A549 (cell line): ENCODE measurements at regions not wholly inside any gene's neighbourhood (a gene's known extent, or its start where the extent isn't known, plus 50 kb on each side); places are given as distances from the start of the nearest gene placed in this dataset.

Source experiments
- ATAC-seq, 2 experiments: fragments of 200-7000 bp in 1 of 2; fragments of >200 bp in 1 of 2; cut with Nextera tagmentation in 1 of 2; cut with Tn5 transposase in 1 of 2; 3 replicates each; pipeline versions ENCODE4 v1.8.0 to v1.9.1; 2018 to 2020; ENCODE audit warnings: mild to moderate bottlenecking in 1 of 2, moderate library complexity in 1 of 2
- CTCF ChIA-PET: fragments of 300-600 bp; sonication (Branson Sonifier 250); formaldehyde crosslinking; extraction: SDS; loops from one replicate; lab custom pipeline; 2021; ENCODE audit warnings: antibody characterized with exemption, inconsistent platforms; lab: Yijun Ruan, JAX
- POLR2A ChIA-PET: fragments of 350-600 bp; formaldehyde crosslinking; extraction: SDS; loops from one replicate; lab custom pipeline; 2021; ENCODE audit warnings: antibody characterized with exemption, inconsistent platforms; lab: Yijun Ruan, JAX
- DNase-seq, 2 experiments: peaks; one replicate each; pipeline versions ENCODE4 v3.0.0 to v3.0.0-alpha.2; 2011 to 2016; ENCODE audit warnings: low read depth in 1 of 2, low spot score in 1 of 2
- FAIRE-seq: peaks from 2 replicates; lab custom pipeline; 2011; peaks lifted over from hg19 to GRCh38; lab: Jason Lieb, UNC
- H3K27ac ChIP-seq, 2 experiments: fragments of >200 bp; sonication (Bioruptor Twin); formaldehyde crosslinking; 3 replicates each; pipeline ENCODE4 v1.5.1; 2016 to 2017
- H3K4me1 ChIP-seq: fragments of >200 bp; sonication (Bioruptor Twin); formaldehyde crosslinking; 3 replicates; pipeline ENCODE4 v1.6.1; 2016
- H3K4me2 ChIP-seq: fragments of >200 bp; sonication (Bioruptor Twin); formaldehyde crosslinking; 3 replicates; pipeline ENCODE4 v1.6.1; 2016
- H3K4me3 ChIP-seq: fragments of >200 bp; sonication (Bioruptor Twin); formaldehyde crosslinking; 3 replicates; pipeline ENCODE4 v1.5.1; 2016
- H3K9me3 ChIP-seq: fragments of >200 bp; sonication (Bioruptor Twin); formaldehyde crosslinking; 3 replicates; pipeline ENCODE4 v1.6.1; 2016
- CBX2 ChIP-seq: fragments of 200-600 bp; sonication (generic); IDR thresholded peaks from 2 replicates; pipeline ENCODE4 v1.6.1; 2016; ENCODE audit warnings: low read depth, mild to moderate bottlenecking, borderline replicate concordance
- CTCF ChIP-seq: fragments of >200 bp; sonication (Bioruptor Twin); formaldehyde crosslinking; IDR thresholded peaks from 3 replicates; pipeline ENCODE4 v1.5.1; 2016
- E2F6 ChIP-seq: IDR thresholded peaks from 2 replicates; pipeline ENCODE4 v1.6.1; 2012; ENCODE audit warnings: low read depth, borderline replicate concordance
- EHMT2 ChIP-seq: fragments of 200-600 bp; sonication (generic); IDR thresholded peaks from 2 replicates; pipeline ENCODE4 v1.6.1; 2016; ENCODE audit warnings: antibody characterized with exemption, low read depth, mild to moderate bottlenecking, moderate library complexity
- ELK1 ChIP-seq: fragments of 150-350 bp; IDR thresholded peaks from 2 replicates; pipeline ENCODE4 v1.6.1; 2014; ENCODE audit warnings: low read depth, mild to moderate bottlenecking, low read length
- EP300 ChIP-seq, 2 experiments: fragments of >200 bp; sonication (Bioruptor Twin); formaldehyde crosslinking; IDR thresholded peaks; 2 replicates in 1 of 2; 3 replicates in 1 of 2; pipeline ENCODE4 v1.6.1; 2016 to 2017
- ESRRA ChIP-seq: fragments of 150-350 bp; IDR thresholded peaks from 2 replicates; pipeline ENCODE4 v1.6.1; 2014; ENCODE audit warnings: mild to moderate bottlenecking, low read length, borderline replicate concordance
- FOSB ChIP-seq: fragments of 250-450 bp; sonication (Bioruptor Pico); IDR thresholded peaks from 2 replicates; pipeline ENCODE4 v1.5.0; 2020; ENCODE audit warnings: mild to moderate bottlenecking, moderate library complexity
- FOSL2 ChIP-seq, 2 experiments: fragments of 450-650 bp in 1 of 2; fragments of >200 bp in 1 of 2; sonication (Bioruptor Twin) in 1 of 2; formaldehyde crosslinking; IDR thresholded peaks; 2 replicates each; pipeline versions ENCODE4 v1.5.0 to v1.6.1; 2016 to 2020; ENCODE audit warnings: mild to moderate bottlenecking in 1 of 2, moderate library complexity in 1 of 2
- HDAC2 ChIP-seq: fragments of 200-600 bp; sonication (generic); IDR thresholded peaks from 2 replicates; pipeline ENCODE4 v1.6.1; 2016
- HES2 ChIP-seq: fragments of >200 bp; sonication (Bioruptor Twin); formaldehyde crosslinking; IDR thresholded peaks from 2 replicates; pipeline ENCODE4 v1.6.1; 2016
- HEYL ChIP-seq: fragments of 250-450 bp; sonication (Bioruptor Pico); IDR thresholded peaks from 2 replicates; pipeline ENCODE4 v1.8.0; 2021; ENCODE audit warnings: mild to moderate bottlenecking, moderate library complexity
- HOXB5 ChIP-seq: fragments of 250-450 bp; sonication (Bioruptor Pico); IDR thresholded peaks from 2 replicates; pipeline ENCODE4 v1.5.0; 2020; ENCODE audit warnings: mild to moderate bottlenecking, moderate library complexity
- JUN ChIP-seq, 2 experiments: fragments of >200 bp; sonication (Bioruptor Twin); formaldehyde crosslinking; IDR thresholded peaks; 2 replicates in 1 of 2; 3 replicates in 1 of 2; pipeline ENCODE4 v1.6.1; 2016 to 2017
- KDM1A ChIP-seq: fragments of 200-600 bp; sonication (generic); IDR thresholded peaks from 2 replicates; pipeline ENCODE4 v1.6.1; 2016; ENCODE audit warnings: low read depth, mild to moderate bottlenecking
- KDM5A ChIP-seq: fragments of 200-600 bp; sonication (generic); IDR thresholded peaks from 2 replicates; pipeline ENCODE4 v1.6.1; 2016; ENCODE audit warnings: antibody characterized with exemption, mild to moderate bottlenecking
- MAFK ChIP-seq: fragments of 450-650 bp; IDR thresholded peaks from 2 replicates; pipeline ENCODE4 v1.6.1; 2014; ENCODE audit not compliant: partially characterized antibody
- MAZ ChIP-seq: fragments of 150-350 bp; IDR thresholded peaks from 2 replicates; pipeline ENCODE4 v1.6.1; 2014; ENCODE audit warnings: antibody characterized with exemption, low read depth, low read length, borderline replicate concordance
- NR3C1 ChIP-seq: fragments of >200 bp; sonication (Bioruptor Twin); formaldehyde crosslinking; IDR thresholded peaks from 3 replicates; pipeline ENCODE4 v1.6.1; 2017
- PBX3 ChIP-seq: IDR thresholded peaks from 2 replicates; pipeline ENCODE4 v1.6.1; 2012
- PHF8 ChIP-seq: fragments of 200-600 bp; sonication (generic); IDR thresholded peaks from 2 replicates; pipeline ENCODE4 v1.6.1; 2016; ENCODE audit warnings: low read depth, mild to moderate bottlenecking, antibody characterized with exemption, moderate library complexity, borderline replicate concordance
- POLR2A ChIP-seq: IDR thresholded peaks from 2 replicates; pipeline ENCODE4 v1.6.1; 2012; ENCODE audit warnings: mild to moderate bottlenecking, low read length
- POLR2AphosphoS2 ChIP-seq: conservative IDR thresholded peaks from 2 replicates; pipeline ENCODE4 v1.6.1; 2012; ENCODE audit warnings: low read length, improper control_type of control experiment, inconsistent platforms
- RARB ChIP-seq: fragments of 250-450 bp; sonication (Bioruptor Pico); IDR thresholded peaks from 2 replicates; pipeline ENCODE4 v1.8.0; 2021; ENCODE audit warnings: mild to moderate bottlenecking, moderate library complexity
- RNF2 ChIP-seq: fragments of 200-600 bp; sonication (generic); IDR thresholded peaks from 2 replicates; pipeline ENCODE4 v1.6.1; 2016; ENCODE audit warnings: low read depth, mild to moderate bottlenecking, antibody characterized with exemption, moderate library complexity, borderline replicate concordance
- SMC3 ChIP-seq: fragments of >200 bp; sonication (Bioruptor Twin); formaldehyde crosslinking; IDR thresholded peaks from 3 replicates; pipeline ENCODE4 v1.6.1; 2018; ENCODE audit warnings: inconsistent platforms
- TFCP2L1 ChIP-seq: fragments of 250-450 bp; sonication (Bioruptor Pico); IDR thresholded peaks from 2 replicates; pipeline ENCODE4 v1.5.0; 2021; ENCODE audit warnings: mild to moderate bottlenecking
- ZFP36 ChIP-seq: fragments of 450-650 bp; IDR thresholded peaks from 2 replicates; pipeline ENCODE4 v1.6.1; 2014; ENCODE audit warnings: borderline replicate concordance; ENCODE audit not compliant: partially characterized antibody
- WGBS: methylation state at CpG from one replicate; pipeline ENCODE4 v1.1.6; 2017; ENCODE audit errors: missing lambda C conversion rate; 5-methylcytosine and 5-hydroxymethylcytosine counted together

- TF ChIP-seq FOSL2 (IDR thresholded peaks at IDR 0.05) (no peak), FOSL2 (CRISPR knock-in tag; IDR thresholded peaks at IDR 0.05) (no peak), SMC3 (no peak), EHMT2 (no peak), RNF2 (no peak), CBX2 (no peak), ELK1 (no peak), KDM1A (no peak), PHF8 (no peak), RARB (CRISPR knock-in tag) (no peak), MAFK (no peak), POLR2AphosphoS2 (no peak), FOSB (CRISPR knock-in tag) (no peak), HOXB5 (CRISPR knock-in tag) (no peak), NR3C1 (no peak), POLR2A (no peak), ESRRA (no peak), E2F6 (no peak), CTCF (no peak), MAZ (no peak), EP300 (IDR thresholded peaks at IDR 0.05) (no peak)
- DNase-seq, result no peak
- Histone ChIP-seq H3K9me3 (no peaks in the 10 kb centered on the region), H3K4me2 (no peak overlapping the region), H3K4me3 (no peak overlapping the region), H3K4me1 (no peaks in the 10 kb centered on the region), H3K27ac (no peak overlapping the region)
- FAIRE-seq, result no peak
- POLR2A ChIA-PET, result no interaction called here
- CTCF ChIA-PET, result interaction anchor here (0.6 kb wide), 1 partner anchor 69 kb away, joined by 4 read pairs; no protein-coding TSS in a partner anchor
- ATAC-seq, result no peak
These were observed 1596.7 kb upstream of the PRMT6 start for GRCh38 chr1:105459759-105460158.

GRCh38 chr1:105462308-105462707 lies 1594.2 kb upstream of the PRMT6 start:
- no peak for FAIRE-seq
- Histone ChIP-seq H3K9me3 (no peaks in the 10 kb centered on the region), H3K4me2 (no peak overlapping the region), H3K27ac (no peak overlapping the region), H3K4me1 (no peaks in the 10 kb centered on the region), H3K4me3 (no peak overlapping the region)
- POLR2A ChIA-PET, result no interaction called here
- TF ChIP-seq ZFP36 (no peak), EP300 (IDR thresholded peaks at IDR 0.05) (no peak), JUN (IDR thresholded peaks at IDR 0.05) (no peak), HES2 (no peak), HDAC2 (no peak), PBX3 (no peak), HOXB5 (CRISPR knock-in tag) (no peak), KDM5A (no peak), MAZ (no peak), TFCP2L1 (CRISPR knock-in tag) (no peak), HEYL (CRISPR knock-in tag) (no peak)
- no peak for ATAC-seq
- DNase-seq, result no peak
- WGBS, result 6% methylated on average over 2 of the region's 2 CpGs
- CTCF ChIA-PET, result interaction anchor here (0.6 kb wide), 1 partner anchor 66 kb away, joined by 3 read pairs; no protein-coding TSS in a partner anchor
